ENCODE measurements at regions not wholly inside any gene's neighbourhood (a gene's known extent, or its start where the extent isn't known, plus 50 kb on each side); places are given as distances from the start of the nearest gene placed in this dataset.

GRCh38 chr2:72034353-72035095, 113.1 kb downstream of the CYP26B1 start:
- TF ChIP-seq CTCF (IDR thresholded peaks at IDR 0.05) (no peak), POLR2A (IDR thresholded peaks at IDR 0.05) (no peak)

Data from heart left ventricle (tissue), 13 donors.